Liver (tissue), 8 donors: ENCODE measurements at regions not wholly inside any gene's neighbourhood (a gene's known extent, or its start where the extent isn't known, plus 50 kb on each side); places are given as distances from the start of the nearest gene placed in this dataset.

Experiments
- DNase-seq: peaks from one replicate; pipeline ENCODE4 v3.0.0-alpha.2; 2017; ENCODE audit warnings: low spot score
- H3K27ac ChIP-seq, 2 donors: one replicate each; pipeline ENCODE4 v1.7.0; 2013; ENCODE audit warnings: inconsistent platforms in 2 of 2, low read length in 2 of 2, control low read depth in 1 of 2, low read depth in 1 of 2, mild to moderate bottlenecking in 1 of 2
- H3K27me3 ChIP-seq, 4 donors: one replicate each; pipeline versions ENCODE4 v1.6.1 to v1.7.0; 2013; ENCODE audit warnings: low read length in 3 of 4, inconsistent platforms in 1 of 4, mild to moderate bottlenecking in 1 of 4, moderate library complexity in 1 of 4; ENCODE audit not compliant: control insufficient read depth in 4 of 4, insufficient read depth in 4 of 4
- H3K36me3 ChIP-seq, 4 donors: one replicate each; pipeline versions ENCODE4 v1.6.1 to v1.7.0; 2013; ENCODE audit warnings: low read length in 3 of 4, mild to moderate bottlenecking in 3 of 4, low read depth in 1 of 4, moderate library complexity in 1 of 4; ENCODE audit not compliant: control insufficient read depth in 4 of 4, insufficient read depth in 3 of 4
- H3K4me1 ChIP-seq, 4 donors: one replicate each; pipeline versions ENCODE4 v1.6.1 to v1.7.0; 2013; ENCODE audit warnings: low read length in 3 of 4, mild to moderate bottlenecking in 3 of 4, moderate library complexity in 1 of 4; ENCODE audit not compliant: control insufficient read depth in 4 of 4, insufficient read depth in 4 of 4
- H3K4me3 ChIP-seq, 3 donors: one replicate each; pipeline versions ENCODE4 v1.6.1 to v1.7.0; 2013; ENCODE audit warnings: low read length in 3 of 3, control low read depth in 1 of 3, low read depth in 1 of 3, mild to moderate bottlenecking in 1 of 3
- H3K9ac ChIP-seq, 2 donors: one replicate each; pipeline ENCODE4 v1.7.0; 2013; ENCODE audit warnings: low read length in 2 of 2, mild to moderate bottlenecking in 2 of 2, moderate library complexity in 2 of 2, control low read depth in 1 of 2, low read depth in 1 of 2
- H3K9me3 ChIP-seq, 4 donors: one replicate each; pipeline versions ENCODE4 v1.6.1 to v1.7.0; 2013; ENCODE audit warnings: low read length in 3 of 4; ENCODE audit not compliant: control insufficient read depth in 4 of 4
- EGR1 ChIP-seq, 2 donors: IDR thresholded peaks; 2 replicates each; pipeline ENCODE4 v1.6.1; 2016 to 2018; ENCODE audit warnings: antibody characterized with exemption in 2 of 2, low read depth in 2 of 2
- FOXA1 ChIP-seq: IDR thresholded peaks from 2 replicates; pipeline ENCODE4 v1.6.1; 2016; ENCODE audit warnings: antibody characterized with exemption
- FOXA2 ChIP-seq: IDR thresholded peaks from 2 replicates; pipeline ENCODE4 v1.6.1; 2016; ENCODE audit warnings: antibody characterized with exemption
- GABPA ChIP-seq, 2 donors: IDR thresholded peaks in 1 of 2; conservative IDR thresholded peaks in 1 of 2; 2 replicates each; pipeline ENCODE4 v1.6.1; 2016; ENCODE audit warnings: antibody characterized with exemption in 2 of 2, mild to moderate bottlenecking in 1 of 2, moderate library complexity in 1 of 2
- HNF4A ChIP-seq, 2 donors: conservative IDR thresholded peaks; 2 replicates each; pipeline ENCODE4 v1.6.1; 2016; ENCODE audit warnings: antibody characterized with exemption in 2 of 2, mild to moderate bottlenecking in 2 of 2
- HNF4G ChIP-seq: IDR thresholded peaks from 2 replicates; pipeline ENCODE4 v1.6.1; 2016; ENCODE audit warnings: antibody characterized with exemption
- JUND ChIP-seq, 2 donors: IDR thresholded peaks; 2 replicates each; pipeline ENCODE4 v1.6.1; 2016; ENCODE audit warnings: antibody characterized with exemption in 2 of 2
- NR2F2 ChIP-seq: IDR thresholded peaks from 2 replicates; pipeline ENCODE4 v1.6.1; 2016; ENCODE audit warnings: antibody characterized with exemption
- RAD21 ChIP-seq, 2 donors: IDR thresholded peaks; 2 replicates each; pipeline ENCODE4 v1.6.1; 2016; ENCODE audit warnings: antibody characterized with exemption in 2 of 2, mild to moderate bottlenecking in 2 of 2
- RXRA ChIP-seq, 2 donors: IDR thresholded peaks; 2 replicates each; pipeline ENCODE4 v1.6.1; 2017 to 2018; ENCODE audit warnings: antibody characterized with exemption in 2 of 2, mild to moderate bottlenecking in 1 of 2
- SP1 ChIP-seq: IDR thresholded peaks from 2 replicates; pipeline ENCODE4 v1.6.1; 2018; ENCODE audit warnings: antibody characterized with exemption, mild to moderate bottlenecking
- TAF1 ChIP-seq: conservative IDR thresholded peaks from 2 replicates; pipeline ENCODE4 v1.6.1; 2016; ENCODE audit warnings: antibody characterized with exemption, mild to moderate bottlenecking
- YY1 ChIP-seq: IDR thresholded peaks from 2 replicates; pipeline ENCODE4 v1.6.1; 2016; ENCODE audit warnings: antibody characterized with exemption, mild to moderate bottlenecking
- WGBS: extraction: QIAGEN DNeasy Blood & Tissue Kit; methylation state at CpG from one replicate; pipeline ENCODE4 v1.1.7; 2013; 5-methylcytosine and 5-hydroxymethylcytosine counted together
- TF ChIP-seq, protein P1 (sequence below): fragments of 150-350 bp; IDR thresholded peaks from 2 replicates; pipeline ENCODE4 v1.5.1; 2017; ENCODE audit warnings: improper control_type of control experiment, low read depth, low read length; ENCODE audit not compliant: missing input control
- TF ChIP-seq, protein P2 (sequence below): IDR thresholded peaks from 2 replicates; pipeline ENCODE4 v1.6.1; 2016; ENCODE audit warnings: antibody characterized with exemption
- TF ChIP-seq, protein P3 (sequence below): IDR thresholded peaks from 2 replicates; pipeline ENCODE4 v1.6.1; 2016; ENCODE audit warnings: antibody characterized with exemption
- TF ChIP-seq, protein P4 (sequence below): IDR thresholded peaks from 2 replicates; pipeline ENCODE4 v1.6.1; 2016; ENCODE audit warnings: antibody characterized with exemption
- TF ChIP-seq, protein P5 (sequence below): IDR thresholded peaks from 2 replicates; pipeline ENCODE4 v1.6.1; 2016; ENCODE audit warnings: antibody characterized with exemption, mild to moderate bottlenecking
- donor health status: healthy.
- donor health status: healthy.
- donor health status: healthy.
- donor health status: healthy.
- donor health status: healthy.

DNA sequence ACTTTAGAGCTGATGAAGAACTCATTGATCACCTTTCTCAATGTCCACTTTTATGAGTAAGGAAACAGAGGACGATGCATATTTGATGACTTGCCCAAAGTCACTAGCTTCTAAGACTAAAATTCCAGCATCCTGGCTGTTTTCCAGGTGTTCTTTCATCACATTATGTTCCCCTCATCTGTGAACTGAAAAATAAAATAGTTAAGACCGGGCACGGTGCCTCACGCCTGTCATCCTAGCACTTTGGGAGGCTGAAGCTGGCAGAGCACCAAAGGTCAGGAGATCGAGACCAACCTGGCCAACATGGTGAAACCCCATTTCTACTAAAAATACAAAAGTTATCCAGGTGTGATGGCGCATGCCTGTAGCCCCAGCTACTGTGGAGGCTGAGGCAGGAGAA lies 297.5 kb downstream of the DUSP10 start:
- Histone ChIP-seq H3K4me1 (no peaks in the 10 kb centered on the region), H3K36me3 (no peaks in the 10 kb centered on the region), H3K27me3 (no peaks in the 10 kb centered on the region), H3K9me3 (no peaks in the 10 kb centered on the region), H3K27ac (no peak overlapping the region), H3K9ac (no peak overlapping the region), H3K4me3 (no peak overlapping the region)
- TF ChIP-seq, protein P1, sequence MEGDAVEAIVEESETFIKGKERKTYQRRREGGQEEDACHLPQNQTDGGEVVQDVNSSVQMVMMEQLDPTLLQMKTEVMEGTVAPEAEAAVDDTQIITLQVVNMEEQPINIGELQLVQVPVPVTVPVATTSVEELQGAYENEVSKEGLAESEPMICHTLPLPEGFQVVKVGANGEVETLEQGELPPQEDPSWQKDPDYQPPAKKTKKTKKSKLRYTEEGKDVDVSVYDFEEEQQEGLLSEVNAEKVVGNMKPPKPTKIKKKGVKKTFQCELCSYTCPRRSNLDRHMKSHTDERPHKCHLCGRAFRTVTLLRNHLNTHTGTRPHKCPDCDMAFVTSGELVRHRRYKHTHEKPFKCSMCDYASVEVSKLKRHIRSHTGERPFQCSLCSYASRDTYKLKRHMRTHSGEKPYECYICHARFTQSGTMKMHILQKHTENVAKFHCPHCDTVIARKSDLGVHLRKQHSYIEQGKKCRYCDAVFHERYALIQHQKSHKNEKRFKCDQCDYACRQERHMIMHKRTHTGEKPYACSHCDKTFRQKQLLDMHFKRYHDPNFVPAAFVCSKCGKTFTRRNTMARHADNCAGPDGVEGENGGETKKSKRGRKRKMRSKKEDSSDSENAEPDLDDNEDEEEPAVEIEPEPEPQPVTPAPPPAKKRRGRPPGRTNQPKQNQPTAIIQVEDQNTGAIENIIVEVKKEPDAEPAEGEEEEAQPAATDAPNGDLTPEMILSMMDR = no peak
- TF ChIP-seq NR2F2 (no peak), EGR1 (IDR thresholded peaks at IDR 0.05; ENCODE audit: low read depth in 2 of 2) (no peak), HNF4A (conservative IDR thresholded peaks at IDR 0.05) (no peak), FOXA2 (no peak), RAD21 (IDR thresholded peaks at IDR 0.05) (no peak), SP1 (no peak), FOXA1 (no peak), JUND (IDR thresholded peaks at IDR 0.05) (no peak), RXRA (IDR thresholded peaks at IDR 0.05) (no peak), YY1 (no peak)
- TF ChIP-seq, protein P2, sequence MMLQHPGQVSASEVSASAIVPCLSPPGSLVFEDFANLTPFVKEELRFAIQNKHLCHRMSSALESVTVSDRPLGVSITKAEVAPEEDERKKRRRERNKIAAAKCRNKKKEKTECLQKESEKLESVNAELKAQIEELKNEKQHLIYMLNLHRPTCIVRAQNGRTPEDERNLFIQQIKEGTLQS = no peak
- TF ChIP-seq, protein P3, sequence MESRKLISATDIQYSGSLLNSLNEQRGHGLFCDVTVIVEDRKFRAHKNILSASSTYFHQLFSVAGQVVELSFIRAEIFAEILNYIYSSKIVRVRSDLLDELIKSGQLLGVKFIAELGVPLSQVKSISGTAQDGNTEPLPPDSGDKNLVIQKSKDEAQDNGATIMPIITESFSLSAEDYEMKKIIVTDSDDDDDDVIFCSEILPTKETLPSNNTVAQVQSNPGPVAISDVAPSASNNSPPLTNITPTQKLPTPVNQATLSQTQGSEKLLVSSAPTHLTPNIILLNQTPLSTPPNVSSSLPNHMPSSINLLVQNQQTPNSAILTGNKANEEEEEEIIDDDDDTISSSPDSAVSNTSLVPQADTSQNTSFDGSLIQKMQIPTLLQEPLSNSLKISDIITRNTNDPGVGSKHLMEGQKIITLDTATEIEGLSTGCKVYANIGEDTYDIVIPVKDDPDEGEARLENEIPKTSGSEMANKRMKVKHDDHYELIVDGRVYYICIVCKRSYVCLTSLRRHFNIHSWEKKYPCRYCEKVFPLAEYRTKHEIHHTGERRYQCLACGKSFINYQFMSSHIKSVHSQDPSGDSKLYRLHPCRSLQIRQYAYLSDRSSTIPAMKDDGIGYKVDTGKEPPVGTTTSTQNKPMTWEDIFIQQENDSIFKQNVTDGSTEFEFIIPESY = no peak
- TF ChIP-seq, protein P4, sequence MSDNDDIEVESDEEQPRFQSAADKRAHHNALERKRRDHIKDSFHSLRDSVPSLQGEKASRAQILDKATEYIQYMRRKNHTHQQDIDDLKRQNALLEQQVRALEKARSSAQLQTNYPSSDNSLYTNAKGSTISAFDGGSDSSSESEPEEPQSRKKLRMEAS = no peak
- 90% methylated on average over 6 of the region's 6 CpGs for WGBS
- no peak for DNase-seq

DNA sequence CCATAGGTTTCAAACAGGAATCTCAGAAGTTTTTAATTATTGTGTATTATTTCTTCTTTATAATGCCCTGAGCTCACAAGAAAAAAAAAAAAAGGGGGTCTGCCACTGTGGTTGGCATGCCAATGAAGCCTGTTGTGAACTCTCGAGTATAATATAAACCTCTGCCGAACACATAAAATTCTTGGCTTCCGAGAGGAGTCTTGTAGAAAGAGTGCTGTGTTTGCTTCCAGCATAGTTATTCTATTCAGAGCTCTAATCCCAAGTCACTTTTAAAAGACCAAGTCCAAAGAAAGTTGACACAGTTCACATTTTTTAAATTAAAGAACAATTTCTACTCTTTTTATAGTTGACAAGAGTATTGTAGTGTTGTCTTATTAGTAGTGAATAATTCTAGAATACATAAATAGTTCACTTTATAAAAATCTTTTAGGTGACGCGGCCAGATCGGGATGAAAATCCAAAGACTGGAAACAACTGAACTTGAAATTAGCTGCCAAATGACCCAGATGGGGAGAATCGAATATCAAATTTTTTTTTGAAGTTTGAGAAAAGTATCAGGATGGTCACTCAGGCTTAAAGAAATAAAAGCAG lies 293.2 kb downstream of the DUSP10 start:
- no peaks in the 10 kb centered on the region for H3K36me3 ChIP-seq
- no peak for DNase-seq
- H3K27ac ChIP-seq = no peak overlapping the region
- H3K9me3 ChIP-seq = no peaks in the 10 kb centered on the region
- WGBS = 86% methylated on average over 7 of the region's 7 CpGs
- no peaks in the 10 kb centered on the region for H3K27me3 ChIP-seq
- TF ChIP-seq HNF4A (conservative IDR thresholded peaks at IDR 0.05) (no peak), GABPA (IDR thresholded peaks at IDR 0.05 in 1 of 2, conservative IDR thresholded peaks at IDR 0.05 in 1 of 2) (no peak), TAF1 (no peak), YY1 (no peak), JUND (IDR thresholded peaks at IDR 0.05) (no peak), EGR1 (IDR thresholded peaks at IDR 0.05; ENCODE audit: low read depth in 2 of 2) (no peak), HNF4G (no peak), FOXA2 (no peak), RAD21 (IDR thresholded peaks at IDR 0.05) (no peak), FOXA1 (no peak), NR2F2 (no peak), RXRA (IDR thresholded peaks at IDR 0.05) (no peak), SP1 (no peak)
- TF ChIP-seq, protein P4 = no peak
- TF ChIP-seq, protein P3 = no peak
- TF ChIP-seq, protein P2 = no peak
- TF ChIP-seq, protein P5, sequence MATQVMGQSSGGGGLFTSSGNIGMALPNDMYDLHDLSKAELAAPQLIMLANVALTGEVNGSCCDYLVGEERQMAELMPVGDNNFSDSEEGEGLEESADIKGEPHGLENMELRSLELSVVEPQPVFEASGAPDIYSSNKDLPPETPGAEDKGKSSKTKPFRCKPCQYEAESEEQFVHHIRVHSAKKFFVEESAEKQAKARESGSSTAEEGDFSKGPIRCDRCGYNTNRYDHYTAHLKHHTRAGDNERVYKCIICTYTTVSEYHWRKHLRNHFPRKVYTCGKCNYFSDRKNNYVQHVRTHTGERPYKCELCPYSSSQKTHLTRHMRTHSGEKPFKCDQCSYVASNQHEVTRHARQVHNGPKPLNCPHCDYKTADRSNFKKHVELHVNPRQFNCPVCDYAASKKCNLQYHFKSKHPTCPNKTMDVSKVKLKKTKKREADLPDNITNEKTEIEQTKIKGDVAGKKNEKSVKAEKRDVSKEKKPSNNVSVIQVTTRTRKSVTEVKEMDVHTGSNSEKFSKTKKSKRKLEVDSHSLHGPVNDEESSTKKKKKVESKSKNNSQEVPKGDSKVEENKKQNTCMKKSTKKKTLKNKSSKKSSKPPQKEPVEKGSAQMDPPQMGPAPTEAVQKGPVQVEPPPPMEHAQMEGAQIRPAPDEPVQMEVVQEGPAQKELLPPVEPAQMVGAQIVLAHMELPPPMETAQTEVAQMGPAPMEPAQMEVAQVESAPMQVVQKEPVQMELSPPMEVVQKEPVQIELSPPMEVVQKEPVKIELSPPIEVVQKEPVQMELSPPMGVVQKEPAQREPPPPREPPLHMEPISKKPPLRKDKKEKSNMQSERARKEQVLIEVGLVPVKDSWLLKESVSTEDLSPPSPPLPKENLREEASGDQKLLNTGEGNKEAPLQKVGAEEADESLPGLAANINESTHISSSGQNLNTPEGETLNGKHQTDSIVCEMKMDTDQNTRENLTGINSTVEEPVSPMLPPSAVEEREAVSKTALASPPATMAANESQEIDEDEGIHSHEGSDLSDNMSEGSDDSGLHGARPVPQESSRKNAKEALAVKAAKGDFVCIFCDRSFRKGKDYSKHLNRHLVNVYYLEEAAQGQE = no peak
- TF ChIP-seq, protein P1 = no peak
- no peak overlapping the region for H3K9ac ChIP-seq
- H3K4me1 ChIP-seq = no peaks in the 10 kb centered on the region
- H3K4me3 ChIP-seq = no peak overlapping the region
